ENCODE measurements at regions not wholly inside any gene's neighbourhood (a gene's known extent, or its start where the extent isn't known, plus 50 kb on each side); places are given as distances from the start of the nearest gene placed in this dataset.

- intact Hi-C loops (cut with micrococcal nuclease) = no loop called here
- Histone ChIP-seq H4K20me1 (ENCODE audit: insufficient read depth, low read length) (no peaks in the 10 kb centered on the region), H3K27me3 (ENCODE audit: control insufficient read depth, insufficient read depth, low read length) (no peaks in the 10 kb centered on the region), H4K8ac (ENCODE audit: low read depth in 2 of 2, low read length in 2 of 2) (no peak overlapping the region), H3K18ac (ENCODE audit: low read depth, low read length) (no peak overlapping the region), H3K9me1 (ENCODE audit: insufficient read depth, low read length) (no peaks in the 10 kb centered on the region), H4K91ac (ENCODE audit: insufficient read depth, low read depth, low read length) (no peak overlapping the region), H2BK5ac (ENCODE audit: low read depth, low read length, poor library complexity, severe bottlenecking) (no peak overlapping the region), H3K79me1 (ENCODE audit: low read depth in 1 of 2, low read length in 2 of 2) (no peaks in the 10 kb centered on the region), H3K27ac (ENCODE audit: insufficient read depth, low read length) (no peak overlapping the region), H3K14ac (replicated peaks; ENCODE audit: low read depth, low read length) (no peak overlapping the region), H2AFZ (replicated peaks; ENCODE audit: low read length, poor library complexity) (no peak overlapping the region), H3K4me2 (ENCODE audit: low read depth, low read length) (no peak overlapping the region), H3K4me3 (ENCODE audit: insufficient read depth, low read depth, low read length) (no peak overlapping the region), H3K9ac (ENCODE audit: low read depth, low read length) (no peak overlapping the region), H3K36me3 (ENCODE audit: control insufficient read depth, insufficient read depth, low read length) (no peaks in the 10 kb centered on the region), H3K9me3 (ENCODE audit: control insufficient read depth, insufficient read depth, low read length) (no peaks in the 10 kb centered on the region), H2BK120ac (ENCODE audit: low read depth, low read length) (no peak overlapping the region), H2BK15ac (ENCODE audit: low read depth, low read length) (no peak overlapping the region), H3K4me1 (ENCODE audit: control insufficient read depth, insufficient read depth, low read length) (no peaks in the 10 kb centered on the region), H2AK5ac (ENCODE audit: low read depth, low read length) (no peak overlapping the region), H3K4ac (ENCODE audit: low read depth, low read length) (no peak overlapping the region), H2BK20ac (ENCODE audit: low read depth, low read length) (no peak overlapping the region), H3K23ac (ENCODE audit: low read depth, low read length) (no peak overlapping the region), H3K56ac (ENCODE audit: extremely low read depth, insufficient read depth, low read length) (no peak overlapping the region), H2AK9ac (replicated peaks; ENCODE audit: low read depth, low read length, poor library complexity) (no peak overlapping the region), H4K5ac (ENCODE audit: low read depth, low read length) (no peak overlapping the region)
- BruUV-seq (replicated peaks) = no TSS peak
- TF ChIP-seq NFE2L2 (IDR thresholded peaks at IDR 0.05; ENCODE audit: low read depth, low read length) (no peak), POLR2A (IDR thresholded peaks at IDR 0.05; ENCODE audit: low read depth, low read length) (no peak), RAD21 (IDR thresholded peaks at IDR 0.05; ENCODE audit: low read length) (no peak), SMC3 (IDR thresholded peaks at IDR 0.05; ENCODE audit: low read depth, low read length) (no peak), USF2 (IDR thresholded peaks at IDR 0.05; ENCODE audit: low read depth, low read length) (no peak), CHD1 (IDR thresholded peaks at IDR 0.05; ENCODE audit: low read depth, low read length) (no peak), BHLHE40 (IDR thresholded peaks at IDR 0.05; ENCODE audit: low read depth, low read length) (no peak), RFX5 (IDR thresholded peaks at IDR 0.05; ENCODE audit: low read depth, low read length) (no peak), FOS (IDR thresholded peaks at IDR 0.05; ENCODE audit: low read depth, low read length) (no peak), CEBPB (IDR thresholded peaks at IDR 0.05; ENCODE audit: low read depth, low read length) (no peak), ELK1 (IDR thresholded peaks at IDR 0.05; ENCODE audit: borderline replicate concordance, low read depth, low read length) (no peak), CTCF (conservative IDR thresholded peaks at IDR 0.05; ENCODE audit: low read depth, low read length) (no peak), MAFK (IDR thresholded peaks at IDR 0.05; ENCODE audit: low read depth, low read length) (no peak), MXI1 (IDR thresholded peaks at IDR 0.05; ENCODE audit: borderline replicate concordance, low read depth, low read length) (no peak), MAZ (IDR thresholded peaks at IDR 0.05; ENCODE audit: borderline replicate concordance, low read depth, low read length) (no peak), RCOR1 (IDR thresholded peaks at IDR 0.05; ENCODE audit: insufficient replicate concordance, low read length) (no peak)
- ChIA-PET POLR2A (ENCODE audit: unreplicated experiment) (no interaction called here), CTCF (no interaction called here)
- no peak for DNase-seq
- in situ Hi-C loops (cut with MboI; ENCODE audit: low sequenced_read_pairs) = loop anchor here (5.0 kb wide), 1 partner anchor 445 kb away; no protein-coding TSS in a partner anchor
- dilution Hi-C loops (cut with HindIII; ENCODE audit: low sequenced_read_pairs, unreplicated experiment) = no loop called here
- WGBS, 2 experiments (ENCODE audit: extremely low coverage in 2 of 2, insufficient read length in 1 of 2) = no CpG with 5 or more reads among the region's 3 CpGs
- no peak for ATAC-seq (ENCODE audit: low read depth)
Observed at GRCh38 chr11:80157447-80157846, 716.6 kb upstream of the TENM4 start.
